ENCODE measurements at regions not wholly inside any gene's neighbourhood (a gene's known extent, or its start where the extent isn't known, plus 50 kb on each side); places are given as distances from the start of the nearest gene placed in this dataset.

DNA sequence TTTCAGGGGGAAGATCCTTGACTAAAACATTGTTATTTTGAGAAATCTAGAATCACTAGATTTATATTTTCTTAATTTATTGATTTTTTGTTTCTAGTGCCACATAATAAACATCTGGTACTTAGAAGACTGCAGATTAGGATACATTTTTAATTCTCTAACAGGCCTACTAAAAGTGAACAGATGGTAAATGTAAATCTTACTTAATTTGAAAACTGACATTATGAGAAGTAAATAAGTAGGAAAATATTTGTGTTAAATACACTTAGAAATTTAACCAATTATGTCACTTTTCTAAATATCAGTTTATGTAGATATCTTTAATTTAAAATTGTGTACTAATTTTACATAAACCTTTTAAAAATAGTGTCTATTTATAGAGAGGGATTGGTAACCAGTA is 2255.6 kb upstream of the PCDH20 start:
- H3K27ac ChIP-seq = no peak overlapping the region
- no peak for DNase-seq (ENCODE audit: low read depth, low spot score)

DNA sequence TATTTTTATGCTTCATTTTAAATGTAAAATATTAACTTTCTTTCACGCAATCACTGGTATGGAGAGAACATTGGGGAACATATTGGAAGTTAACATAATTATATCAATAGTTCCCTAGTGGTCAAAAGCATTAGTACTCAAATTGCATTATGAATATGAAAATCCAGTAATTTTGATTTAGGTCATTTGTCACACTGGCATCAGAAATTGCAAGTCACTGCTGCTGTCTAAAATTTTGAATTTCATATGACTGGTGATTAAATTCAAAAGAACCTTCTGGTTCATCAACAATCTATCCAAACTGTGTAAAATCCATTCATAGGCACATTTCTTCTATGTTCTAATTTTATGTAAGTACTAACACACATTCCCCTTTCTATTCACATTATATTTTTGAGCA is 2235.7 kb upstream of the PCDH20 start:
- no peak overlapping the region for H3K27ac ChIP-seq
- no peak for DNase-seq (ENCODE audit: low read depth, low spot score)

DNA sequence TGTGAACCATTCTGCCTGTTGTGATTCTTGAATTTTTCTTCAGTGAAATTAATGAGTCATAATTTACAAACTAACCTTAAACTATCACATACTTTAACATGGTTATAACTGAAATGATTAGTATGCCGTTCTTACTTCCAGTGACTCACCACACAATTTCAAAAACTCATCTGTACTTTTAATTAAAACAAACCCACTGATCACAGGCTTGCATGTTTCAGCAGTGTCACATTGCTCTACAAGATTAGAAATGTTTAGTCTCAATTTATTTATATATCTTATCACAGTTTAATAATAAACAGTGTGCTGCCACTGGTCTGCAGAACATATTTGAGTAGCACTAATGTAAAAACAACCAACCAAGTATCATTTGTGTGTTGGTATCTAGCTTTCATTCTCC is 2227.9 kb upstream of the PCDH20 start:
- H3K27ac ChIP-seq = no peak overlapping the region
- DNase-seq (ENCODE audit: low read depth, low spot score) = no peak

DNA sequence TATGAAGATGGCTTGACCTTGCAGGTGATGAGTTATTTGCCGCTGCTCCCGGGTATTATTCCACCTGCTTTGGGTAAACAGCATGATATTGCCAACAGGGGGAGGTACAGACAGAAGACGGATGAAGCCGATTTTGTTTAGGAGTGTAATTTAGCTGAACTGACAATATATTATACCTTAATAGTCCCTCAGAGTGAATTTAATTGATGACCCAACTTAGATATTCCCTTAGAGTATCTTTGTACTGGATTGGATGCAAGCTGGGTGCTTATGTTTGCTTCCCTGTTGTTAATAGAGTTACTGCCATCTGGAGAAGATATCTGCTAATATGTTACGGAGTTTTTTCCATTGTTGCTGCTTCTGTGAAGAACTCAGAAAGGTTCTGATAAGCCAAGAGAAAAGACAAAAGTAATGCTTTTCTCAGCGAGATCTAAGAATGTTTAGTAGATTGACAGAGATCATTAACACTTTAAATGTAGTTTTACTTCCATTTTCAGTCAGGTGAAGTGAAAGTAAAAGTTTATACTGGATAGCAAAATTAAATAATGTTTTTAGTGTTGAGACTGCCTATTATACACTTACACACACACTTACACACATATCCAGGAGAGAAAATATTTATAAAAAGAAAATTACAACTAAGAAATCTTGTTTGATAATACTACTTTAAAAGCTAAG is 2220.8 kb upstream of the PCDH20 start:
- no peak for DNase-seq (ENCODE audit: low read depth, low spot score)
- no peak overlapping the region for H3K27ac ChIP-seq

DNA sequence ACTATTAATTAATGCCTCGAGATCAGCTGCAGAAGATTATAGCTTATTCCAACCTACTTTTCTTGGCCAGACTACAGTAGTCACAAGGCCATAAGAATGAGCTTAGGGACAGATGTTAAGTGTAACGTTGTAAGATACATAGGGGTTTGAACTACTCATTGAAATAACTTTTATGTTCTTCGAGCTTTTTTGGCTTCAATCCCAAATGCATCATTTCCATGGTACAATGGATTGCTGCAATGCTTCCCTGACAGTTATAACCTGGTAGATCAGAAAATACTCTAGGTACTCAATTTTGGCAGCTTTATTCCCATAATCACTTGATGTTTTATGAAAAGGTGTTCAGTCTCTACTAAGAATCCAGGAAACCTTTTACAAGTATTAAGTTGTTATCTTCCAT is 2216.7 kb upstream of the PCDH20 start:
- DNase-seq (ENCODE audit: low read depth, low spot score) = no peak
- H3K27ac ChIP-seq = no peak overlapping the region

DNA sequence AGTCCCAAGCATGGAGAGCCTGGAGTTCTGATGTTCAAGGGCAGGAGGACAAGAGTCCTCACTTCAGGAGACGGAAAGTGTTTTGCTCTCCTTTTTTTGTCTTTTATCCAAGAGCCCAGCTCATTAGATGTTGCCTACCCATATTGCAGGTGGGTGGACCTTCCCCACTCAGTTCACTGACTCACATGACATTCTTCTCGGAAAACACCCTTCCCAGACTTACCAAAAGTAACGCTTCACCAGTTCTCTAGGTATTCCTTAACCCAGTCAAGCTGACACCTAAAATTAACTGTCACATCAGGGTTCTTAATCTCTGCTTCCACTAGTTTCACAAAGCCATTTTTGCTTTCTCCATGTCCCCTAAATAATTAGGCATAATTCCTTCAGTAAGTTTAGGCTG is 2215.4 kb upstream of the PCDH20 start:
- no peak overlapping the region for H3K27ac ChIP-seq
- DNase-seq (ENCODE audit: low read depth, low spot score) = no peak

DNA sequence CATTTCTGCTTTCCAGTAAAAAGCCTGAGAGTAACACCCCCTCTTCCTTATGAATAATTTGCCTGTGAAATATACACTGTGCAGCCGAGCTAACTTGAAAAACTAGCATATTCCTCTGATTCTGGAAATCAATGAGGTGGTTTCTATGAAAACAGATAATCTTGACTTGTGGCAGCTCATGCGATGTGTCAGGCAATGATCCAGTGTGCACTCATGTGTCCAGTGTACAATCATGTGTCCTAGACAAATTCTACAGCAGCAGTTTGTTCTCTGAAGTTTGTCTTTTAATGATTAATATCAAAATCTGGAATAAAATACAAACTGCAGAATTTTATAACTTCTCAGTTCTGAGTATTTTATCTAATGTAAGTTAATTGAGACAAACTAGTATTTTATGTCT is 2213.9 kb upstream of the PCDH20 start:
- no peak for DNase-seq (ENCODE audit: low read depth, low spot score)
- no peak overlapping the region for H3K27ac ChIP-seq

DNA sequence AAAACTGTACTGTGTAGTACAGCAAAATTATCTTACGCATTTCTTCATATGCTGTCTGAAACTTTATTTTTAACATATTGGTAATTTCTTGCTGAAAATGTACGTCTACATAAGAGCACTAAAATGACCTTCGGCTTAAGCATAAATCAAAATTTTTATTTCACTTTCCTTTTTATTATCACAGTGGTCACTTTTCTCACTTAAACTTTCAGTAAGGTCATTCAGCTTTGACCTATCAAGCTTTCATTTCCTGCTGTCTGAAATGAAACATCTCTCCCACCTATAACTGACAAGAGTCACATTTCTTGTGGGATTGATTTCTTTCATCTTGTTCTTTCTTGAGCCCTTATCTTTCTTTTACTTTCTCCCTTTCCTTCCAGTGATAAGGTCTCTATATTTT is 2212.7 kb upstream of the PCDH20 start:
- H3K27ac ChIP-seq = no peak overlapping the region
- DNase-seq (ENCODE audit: low read depth, low spot score) = no peak

DNA sequence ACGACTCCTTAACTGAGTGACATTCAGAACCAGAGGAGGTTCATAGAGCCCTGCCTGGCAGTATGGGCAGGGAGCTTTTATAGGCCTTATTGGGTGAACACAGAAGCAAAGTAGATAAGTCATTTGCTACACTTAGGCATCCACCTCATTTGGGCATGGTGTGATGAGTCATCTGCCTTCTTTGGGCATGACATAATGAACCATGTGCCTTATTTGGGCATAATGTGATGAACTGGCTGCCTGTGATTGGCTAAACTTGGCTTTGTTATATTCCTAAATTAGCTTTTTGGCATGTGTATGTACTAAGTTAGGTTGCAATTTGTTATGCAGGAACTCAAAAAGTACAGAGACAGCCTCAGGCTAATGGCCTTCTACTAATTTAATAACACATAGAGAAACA is 2210.2 kb upstream of the PCDH20 start:
- H3K27ac ChIP-seq = no peak overlapping the region
- no peak for DNase-seq (ENCODE audit: low read depth, low spot score)

DNA sequence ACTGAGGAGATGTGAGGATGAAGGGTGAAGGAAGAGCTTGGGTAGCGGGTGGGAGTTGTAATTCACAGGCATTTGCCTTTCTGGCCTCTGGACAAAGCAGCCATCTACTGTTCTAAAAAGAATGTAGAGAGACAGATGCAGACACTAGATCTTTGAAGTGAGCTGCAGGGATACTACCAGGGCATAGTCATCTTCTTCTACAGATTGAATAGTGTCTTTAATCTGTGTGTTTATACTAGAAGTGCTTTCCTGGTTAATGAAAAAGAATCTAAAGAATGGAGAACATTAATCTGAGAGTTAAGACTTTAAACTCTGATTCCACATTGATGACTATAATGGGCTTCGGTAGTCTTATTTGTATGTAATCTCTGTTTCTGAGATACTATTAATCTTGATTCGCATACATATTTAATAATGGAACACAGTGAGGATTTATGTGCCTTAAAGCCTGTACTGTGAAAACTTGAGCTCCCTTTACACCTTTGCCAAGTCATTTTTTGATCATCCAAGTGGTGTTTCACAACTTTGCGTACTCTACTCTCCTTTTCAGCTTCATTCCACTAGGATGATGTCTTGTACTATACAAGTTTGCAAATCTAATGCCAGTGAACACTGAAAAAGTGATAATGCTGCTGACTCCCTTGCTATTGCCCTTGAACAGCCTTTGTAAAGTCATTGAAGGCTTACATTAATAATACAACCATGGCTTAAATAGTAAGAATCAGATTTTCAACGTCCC is 2199.4 kb upstream of the PCDH20 start:
- no peak for DNase-seq (ENCODE audit: low read depth, low spot score)
- no peak overlapping the region for H3K27ac ChIP-seq

DNA sequence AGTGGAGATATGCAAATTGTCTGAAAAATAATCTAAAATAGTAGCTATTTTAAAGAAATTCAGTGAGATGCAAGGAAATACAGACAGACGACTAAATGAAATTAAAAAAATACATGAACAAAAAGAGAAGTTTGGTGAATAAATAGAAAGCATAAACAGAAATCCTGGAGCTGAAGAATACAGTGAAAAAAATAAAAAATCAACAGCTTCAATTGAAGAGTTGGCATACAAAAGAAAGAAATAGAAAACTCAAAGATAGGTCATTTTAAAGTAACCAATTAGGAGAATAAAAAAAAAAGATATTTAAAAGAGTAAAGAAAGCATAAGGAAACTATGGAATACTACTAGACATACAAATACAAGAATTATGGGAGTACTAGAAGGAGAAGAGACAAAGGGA is 2191.5 kb upstream of the PCDH20 start:
- no peak overlapping the region for H3K27ac ChIP-seq
- no peak for DNase-seq (ENCODE audit: low read depth, low spot score)

DNA sequence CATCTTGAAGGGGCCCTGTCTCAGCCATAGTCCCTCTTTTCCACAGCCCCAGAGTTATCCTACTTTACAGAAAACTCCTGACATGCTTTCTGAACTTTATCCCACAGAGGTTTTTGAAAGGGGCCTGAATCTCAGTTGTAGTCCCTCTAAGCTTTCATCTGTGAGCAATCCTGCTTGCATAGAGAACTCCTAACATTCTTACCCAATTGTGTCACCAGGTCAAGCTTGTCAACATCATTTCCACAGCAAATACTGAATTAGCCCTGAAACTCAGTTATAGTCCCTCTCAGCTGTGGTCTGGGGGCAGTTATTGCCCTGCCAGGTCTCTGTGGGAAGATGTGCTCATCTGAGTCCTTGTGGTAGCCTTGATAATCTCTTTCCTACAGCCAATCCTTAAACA is 2190.3 kb upstream of the PCDH20 start:
- H3K27ac ChIP-seq = no peak overlapping the region
- no peak for DNase-seq (ENCODE audit: low read depth, low spot score)

DNA sequence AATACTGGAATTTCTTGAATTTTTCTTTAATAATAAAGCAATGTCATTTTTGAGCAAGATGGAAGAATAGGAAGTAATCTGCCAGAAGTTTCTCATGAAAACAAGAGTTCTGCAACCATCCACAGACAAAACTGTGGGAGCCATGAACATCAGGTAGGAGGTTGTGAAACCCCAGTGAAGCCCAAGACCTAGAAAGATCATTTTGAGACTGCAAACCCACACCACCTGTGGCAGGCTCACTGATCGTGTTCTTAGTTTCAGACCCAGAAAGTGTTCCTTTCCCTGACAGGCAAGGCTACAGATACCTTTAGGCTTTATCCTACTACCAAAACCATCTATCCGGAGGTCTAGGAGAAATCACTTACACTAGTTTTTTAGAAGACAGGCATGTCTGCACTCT is 2189.8 kb upstream of the PCDH20 start:
- no peak for DNase-seq (ENCODE audit: low read depth, low spot score)
- H3K27ac ChIP-seq = no peak overlapping the region

DNA sequence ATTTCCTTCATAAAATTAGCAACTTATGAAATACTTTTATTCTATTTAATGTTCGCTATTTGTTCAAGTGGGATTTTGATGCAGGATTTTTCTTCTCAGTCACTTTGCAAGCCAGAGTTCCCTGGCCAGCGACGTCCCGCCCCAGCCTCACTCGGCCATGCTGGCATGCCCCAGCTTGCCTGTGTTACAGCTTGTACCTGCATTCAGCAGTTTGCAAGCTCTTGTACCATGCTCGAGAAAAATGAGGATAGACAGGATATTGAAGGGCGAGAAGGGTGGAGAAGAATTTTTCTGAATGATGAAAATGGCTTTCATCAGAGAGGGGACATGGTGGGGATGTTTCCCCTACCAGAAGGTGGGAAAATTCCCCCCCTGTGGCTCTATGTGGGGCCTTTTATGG is 2180.2 kb upstream of the PCDH20 start:
- no peak for DNase-seq (ENCODE audit: low read depth, low spot score)
- no peak overlapping the region for H3K27ac ChIP-seq

DNA sequence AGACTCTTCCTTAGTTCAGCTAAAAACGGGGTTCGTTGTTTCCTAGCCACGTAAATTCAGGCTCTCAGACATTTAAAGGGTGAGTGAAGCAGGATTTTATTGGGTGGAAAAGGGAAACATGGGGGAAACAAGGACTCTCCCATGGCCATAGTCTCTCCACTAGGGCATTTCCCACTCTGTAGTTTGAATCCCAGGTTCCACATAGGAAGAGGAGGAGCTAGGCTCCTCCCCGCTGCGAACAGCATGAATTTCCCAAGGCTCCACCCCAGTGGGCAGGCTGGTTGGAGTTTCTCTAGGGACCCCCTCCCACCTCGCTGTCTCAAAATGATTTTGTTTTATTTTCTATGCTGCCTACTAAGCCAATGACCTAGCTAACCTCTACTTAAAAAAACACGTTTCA is 2170.8 kb upstream of the PCDH20 start:
- no peak for DNase-seq (ENCODE audit: low read depth, low spot score)
- no peak overlapping the region for H3K27ac ChIP-seq

DNA sequence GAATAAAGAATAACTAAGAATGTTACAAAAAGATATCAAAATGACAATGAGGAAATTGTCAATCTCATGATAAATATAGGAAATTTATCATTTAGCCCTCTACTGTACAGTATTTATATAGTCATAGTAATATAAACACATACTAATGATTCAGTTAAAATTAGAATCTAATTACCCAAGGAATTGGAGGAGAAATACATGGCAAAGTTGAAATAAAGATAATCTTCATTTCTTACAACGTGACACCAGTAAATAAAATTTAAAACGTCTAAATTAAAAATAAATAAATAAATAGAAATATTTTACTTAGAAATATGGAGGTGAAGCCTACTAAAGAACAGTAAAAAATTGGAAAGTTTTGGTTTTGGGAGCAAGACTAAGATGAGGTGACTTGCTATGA is 2163.1 kb upstream of the PCDH20 start:
- no peak for DNase-seq (ENCODE audit: low read depth, low spot score)

DNA sequence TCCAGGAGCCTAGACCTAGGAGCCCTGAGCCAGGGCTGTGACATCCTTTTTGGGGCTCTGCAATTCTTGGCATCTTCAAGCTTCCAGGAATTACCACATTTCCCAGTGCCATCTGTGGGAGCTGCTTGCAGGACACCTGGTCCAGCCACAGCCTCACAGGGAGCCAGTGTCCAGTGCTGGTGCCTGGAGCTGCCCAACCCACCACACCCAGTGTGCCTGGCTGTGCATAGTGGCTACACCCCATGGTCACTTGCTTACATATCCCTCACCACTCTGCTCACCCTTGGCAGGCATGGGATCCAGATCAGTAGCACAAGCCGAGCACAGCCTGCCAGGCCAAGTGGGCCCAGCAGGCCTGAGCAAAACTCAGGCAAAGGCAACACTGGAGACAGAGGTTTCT is 2151.4 kb upstream of the PCDH20 start:
- H3K27ac ChIP-seq = no peak overlapping the region
- DNase-seq (ENCODE audit: low read depth, low spot score) = no peak

More for the DNA sequence above, 2163.1 kb upstream of the PCDH20 start:
- H3K27ac ChIP-seq = no peak overlapping the region

DNA sequence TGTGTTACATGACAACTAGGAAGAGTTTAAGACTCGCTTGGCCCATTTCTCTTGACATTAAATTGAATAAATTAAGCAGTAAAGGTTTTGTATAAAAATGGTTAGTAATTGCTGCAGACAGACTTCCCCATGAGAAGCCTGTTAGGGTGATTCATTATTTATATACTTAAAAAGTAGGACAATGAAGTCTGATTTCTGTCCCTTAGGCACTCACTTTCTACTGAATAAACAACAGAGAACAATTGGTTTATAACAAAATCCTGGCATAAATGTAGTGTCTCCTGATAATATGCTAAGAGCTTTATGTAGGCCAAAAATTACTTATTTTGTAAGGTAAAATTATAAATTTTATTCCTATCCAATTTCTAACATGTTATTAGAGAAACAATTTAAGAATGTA is 2138.5 kb upstream of the PCDH20 start:
- no peak overlapping the region for H3K27ac ChIP-seq
- no peak for DNase-seq (ENCODE audit: low read depth, low spot score)

DNA sequence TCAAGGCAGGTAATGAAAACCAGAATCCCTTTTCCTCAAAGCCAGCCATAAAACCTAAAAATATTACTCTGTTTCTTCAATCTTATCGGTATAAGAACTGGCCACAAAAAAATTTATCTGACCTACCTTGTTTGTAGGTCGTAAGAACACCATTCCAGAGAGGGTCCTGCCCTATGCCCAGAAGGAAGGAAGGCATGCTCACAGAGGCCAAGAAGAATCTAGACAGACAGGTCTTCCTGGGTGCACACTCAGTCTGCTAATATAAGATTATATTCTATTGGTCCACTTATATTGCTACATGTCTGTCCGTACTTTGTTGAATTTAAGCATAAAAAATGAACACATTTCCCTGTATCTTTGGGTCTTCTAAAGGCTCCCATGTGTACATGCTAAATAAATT is 2136.1 kb upstream of the PCDH20 start:
- DNase-seq (ENCODE audit: low read depth, low spot score) = no peak
- no peak overlapping the region for H3K27ac ChIP-seq

DNA sequence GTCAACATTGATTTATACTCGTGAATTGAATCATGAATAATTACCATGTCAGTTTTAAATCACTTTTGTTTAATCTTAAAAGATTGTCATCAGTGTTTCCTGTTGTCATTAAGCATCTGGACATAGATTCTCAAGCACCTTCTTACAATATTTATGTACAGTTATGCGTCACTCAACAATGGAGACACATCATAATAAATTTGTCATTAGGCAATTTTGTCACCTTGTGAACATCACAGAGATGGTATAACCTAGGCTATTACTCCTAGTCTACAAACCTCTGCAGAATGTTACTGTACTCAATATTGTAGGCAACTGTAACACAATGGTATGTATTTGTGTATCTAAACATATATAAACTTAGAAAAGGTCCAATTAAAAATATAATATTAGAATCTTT is 2130.9 kb upstream of the PCDH20 start:
- DNase-seq (ENCODE audit: low read depth, low spot score) = no peak
- H3K27ac ChIP-seq = no peak overlapping the region

DNA sequence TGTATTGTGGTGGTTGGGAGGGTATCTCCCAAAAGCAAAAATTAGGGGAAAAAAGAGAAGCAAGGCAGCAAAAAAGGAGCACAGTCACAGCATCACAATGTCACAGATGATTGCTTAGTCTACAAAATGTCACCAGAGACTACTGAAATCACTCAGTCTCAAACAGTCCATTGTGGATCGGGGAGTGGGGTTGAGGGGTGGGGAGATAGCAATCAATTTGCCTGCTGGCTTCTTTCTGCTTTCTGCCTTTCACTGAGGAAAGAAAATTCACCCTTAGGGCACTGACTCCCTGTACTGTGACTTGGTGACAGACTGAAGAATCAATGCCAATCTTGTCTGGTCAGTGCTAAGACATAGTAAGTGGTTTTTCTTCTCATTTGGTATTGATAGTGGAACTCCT is 2127.1 kb upstream of the PCDH20 start:
- no peak for DNase-seq (ENCODE audit: low read depth, low spot score)
- no peak overlapping the region for H3K27ac ChIP-seq

DNA sequence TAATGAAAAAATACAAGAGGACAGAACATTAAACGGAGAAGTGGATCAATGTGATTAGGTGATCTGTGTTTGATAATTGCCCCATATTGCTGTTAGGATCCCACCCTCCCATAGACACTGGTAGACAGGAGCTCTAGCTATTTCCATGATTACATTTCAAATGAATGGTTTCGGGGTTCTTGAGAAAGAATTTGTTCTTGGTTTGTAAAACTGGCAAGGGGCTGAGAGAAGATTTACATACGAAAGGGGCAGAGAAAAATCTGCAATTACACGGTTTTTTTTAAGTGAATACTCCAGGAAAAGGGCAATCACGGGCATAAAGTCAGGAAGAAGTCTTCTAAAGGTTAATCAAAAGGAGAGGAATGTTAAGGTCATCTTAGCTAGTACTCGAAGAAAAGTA is 2125.7 kb upstream of the PCDH20 start:
- no peak for DNase-seq (ENCODE audit: low read depth, low spot score)
- no peak overlapping the region for H3K27ac ChIP-seq
